GM23338 (cell line): ENCODE measurements at regions not wholly inside any gene's neighbourhood (a gene's known extent, or its start where the extent isn't known, plus 50 kb on each side); places are given as distances from the start of the nearest gene placed in this dataset.

ENCODE experiments used
- ATAC-seq: fragments of 200-7000 bp; cut with Tn5 transposase; 3 replicates; pipeline ENCODE4 v1.9.1; 2020
- DNase-seq: peaks from one replicate; pipeline ENCODE4 v3.0.0-alpha.2; 2015; ENCODE audit warnings: low spot score
- H2AFZ ChIP-seq: fragments of 200-600 bp; sonication (generic); 2 replicates; pipeline ENCODE4 v1.8.0; 2016; ENCODE audit warnings: antibody characterized with exemption, mild to moderate bottlenecking, moderate library complexity
- H3F3A ChIP-seq: fragments of 200-600 bp; sonication (generic); replicated peaks from 2 replicates; pipeline ENCODE4 v1.8.0; 2017; ENCODE audit warnings: antibody characterized with exemption, mixed run types, low read depth
- H3K27ac ChIP-seq: fragments of 200-600 bp; sonication (generic); 2 replicates; pipeline ENCODE4 v1.6.1; 2016; ENCODE audit warnings: low read depth
- H3K27me3 ChIP-seq: fragments of 200-600 bp; sonication (generic); 2 replicates; pipeline ENCODE4 v1.8.0; 2016; ENCODE audit warnings: mild to moderate bottlenecking, mixed run types, moderate library complexity; ENCODE audit not compliant: insufficient read depth
- H3K36me3 ChIP-seq: fragments of 200-600 bp; sonication (generic); 2 replicates; pipeline ENCODE4 v1.8.0; 2016; ENCODE audit warnings: mild to moderate bottlenecking; ENCODE audit not compliant: insufficient read depth
- H3K4me1 ChIP-seq: fragments of 200-600 bp; sonication (generic); 2 replicates; pipeline ENCODE4 v1.8.0; 2016; ENCODE audit warnings: mild to moderate bottlenecking, moderate library complexity; ENCODE audit not compliant: insufficient read depth
- H3K4me2 ChIP-seq: fragments of 200-600 bp; sonication (generic); 2 replicates; pipeline ENCODE4 v1.7.1; 2017; ENCODE audit warnings: mixed run types
- H3K4me3 ChIP-seq: fragments of 200-600 bp; sonication (generic); 2 replicates; pipeline ENCODE4 v1.6.1; 2016; ENCODE audit warnings: mixed run types
- H3K79me2 ChIP-seq: fragments of 200-600 bp; sonication (generic); replicated peaks from 2 replicates; pipeline ENCODE4 v1.8.0; 2017; ENCODE audit warnings: mild to moderate bottlenecking; ENCODE audit not compliant: insufficient read depth
- H3K9me2 ChIP-seq: fragments of 200-600 bp; sonication (generic); 2 replicates; pipeline ENCODE4 v1.8.0; 2017; ENCODE audit not compliant: insufficient read depth
- H4K20me1 ChIP-seq: fragments of 200-600 bp; sonication (generic); replicated peaks from 2 replicates; pipeline ENCODE4 v1.8.0; 2017; ENCODE audit warnings: mild to moderate bottlenecking; ENCODE audit not compliant: insufficient read depth
- H3K27ac Mint-ChIP-seq: 2 replicates; pipeline ENCODE4 v1.8.0; 2020; ENCODE audit warnings: inconsistent platforms, mild to moderate bottlenecking, moderate library complexity, mixed read lengths
- H3K27me3 Mint-ChIP-seq: 3 replicates; pipeline ENCODE4 v1.8.0; 2022; ENCODE audit warnings: low read depth, mild to moderate bottlenecking, moderate library complexity, mixed read lengths, inconsistent platforms; ENCODE audit not compliant: insufficient read depth, poor library complexity
- H3K36me3 Mint-ChIP-seq: 3 replicates; pipeline ENCODE4 v1.8.0; 2021; ENCODE audit warnings: low read depth, mild to moderate bottlenecking, inconsistent platforms, moderate library complexity, mixed read lengths
- H3K4me1 Mint-ChIP-seq: 3 replicates; pipeline ENCODE4 v1.8.0; 2020; ENCODE audit warnings: mild to moderate bottlenecking, inconsistent platforms, mixed read lengths
- H3K4me3 Mint-ChIP-seq: 3 replicates; pipeline ENCODE4 v1.8.0; 2021; ENCODE audit warnings: moderate library complexity, mild to moderate bottlenecking, inconsistent platforms, mixed read lengths
- H3K9me3 Mint-ChIP-seq: 3 replicates; pipeline ENCODE4 v1.8.0; 2020; ENCODE audit warnings: moderate library complexity, mild to moderate bottlenecking, inconsistent platforms, mixed read lengths
- CREB1 ChIP-seq: fragments of 250-450 bp; sonication (Bioruptor Pico); IDR thresholded peaks from 2 replicates; pipeline ENCODE4 v1.5.0; 2020; ENCODE audit warnings: low read depth, mild to moderate bottlenecking, moderate library complexity
- CTCF ChIP-seq, 2 experiments: fragments of 200-600 bp in 1 of 2; sonication (generic) in 1 of 2; conservative IDR thresholded peaks; 2 replicates each; pipeline versions ENCODE4 v1.5.1 to v1.6.1; 2016 to 2017; ENCODE audit warnings: antibody characterized with exemption in 2 of 2, low read depth in 2 of 2, mild to moderate bottlenecking in 2 of 2, moderate library complexity in 1 of 2
- ETS1 ChIP-seq: IDR thresholded peaks from 2 replicates; pipeline ENCODE4 v1.6.1; 2016; ENCODE audit warnings: antibody characterized with exemption
- EZH2 ChIP-seq: fragments of 200-600 bp; sonication (generic); IDR thresholded peaks from one replicate; pipeline ENCODE4 v1.8.0; 2017; ENCODE audit warnings: antibody characterized with exemption, mild to moderate bottlenecking, low read depth; ENCODE audit not compliant: unreplicated experiment
- EZH2phosphoT487 ChIP-seq: fragments of 200-600 bp; sonication (generic); IDR thresholded peaks from one replicate; pipeline ENCODE4 v1.8.1; 2018; ENCODE audit warnings: antibody characterized with exemption; ENCODE audit not compliant: unreplicated experiment
- JUNB ChIP-seq: IDR thresholded peaks from one replicate; pipeline ENCODE4 v1.6.1; 2016; ENCODE audit warnings: antibody characterized with exemption; ENCODE audit not compliant: unreplicated experiment
- NANOG ChIP-seq: IDR thresholded peaks from 2 replicates; pipeline ENCODE4 v1.6.1; 2016; ENCODE audit warnings: antibody characterized with exemption, borderline replicate concordance
- POLR2AphosphoS5 ChIP-seq: IDR thresholded peaks from 2 replicates; pipeline ENCODE4 v1.6.1; 2016; ENCODE audit warnings: antibody characterized with exemption, low read depth
- REST ChIP-seq: IDR thresholded peaks from one replicate; pipeline ENCODE4 v1.6.1; 2018; ENCODE audit warnings: antibody characterized with exemption; ENCODE audit not compliant: unreplicated experiment
- STAT1 ChIP-seq: IDR thresholded peaks from one replicate; pipeline ENCODE4 v1.6.1; 2016; ENCODE audit warnings: antibody characterized with exemption; ENCODE audit not compliant: unreplicated experiment
- ZNF114 ChIP-seq: fragments of 250-450 bp; sonication (Bioruptor Pico); IDR thresholded peaks from 2 replicates; pipeline ENCODE4 v1.5.0; 2020; ENCODE audit warnings: mild to moderate bottlenecking, moderate library complexity
- ZNF331 ChIP-seq: fragments of 250-450 bp; sonication (Bioruptor Pico); IDR thresholded peaks from 2 replicates; pipeline ENCODE4 v1.5.0; 2020; ENCODE audit warnings: low read depth, mild to moderate bottlenecking, moderate library complexity
- ZNF462 ChIP-seq: fragments of 250-450 bp; sonication (Bioruptor Pico); IDR thresholded peaks from 2 replicates; pipeline ENCODE4 v1.5.0; 2020; ENCODE audit warnings: mild to moderate bottlenecking, moderate library complexity

GRCh38 chr3:62986061-62986460, 110.8 kb upstream of the CADPS start:
- H4K20me1 ChIP-seq = no peaks in the 10 kb centered on the region
- no peak for DNase-seq
- Mint-ChIP-seq H3K4me3 (no peak overlapping the region), H3K36me3 (peaks cover 13% of the 10 kb centered on the region; the same call in 2 of the 3 replicates), H3K4me1 (peaks cover 52% of the 10 kb centered on the region), H3K27ac (no peak overlapping the region), H3K27me3 (no peaks in the 10 kb centered on the region), H3K9me3 (no peaks in the 10 kb centered on the region)
- no peak for ATAC-seq
- H3K4me3 ChIP-seq = no peak overlapping the region
- 0 out of 2 replicates have a peak, but pooled peaks cover 3% of the 10 kb centered on the region for H3K9me2 ChIP-seq
- H3K4me1 ChIP-seq = peaks cover 18% of the 10 kb centered on the region; the same call in 1 of the 2 replicates
- H3K79me2 ChIP-seq = no peaks in the 10 kb centered on the region
- no peak overlapping the region for H3K4me2 ChIP-seq
- TF ChIP-seq ZNF331 (no peak), ZNF462 (CRISPR knock-in tag) (no peak), EZH2 (no peak), STAT1 (no peak), EZH2phosphoT487 (no peak), ETS1 (no peak), POLR2AphosphoS5 (no peak), CTCF (conservative IDR thresholded peaks at IDR 0.05; ENCODE audit: low read depth in 2 of 2) (no peak), ZNF114 (CRISPR knock-in tag) (no peak), JUNB (no peak), CREB1 (CRISPR knock-in tag) (no peak), REST (no peak), NANOG (no peak)
- no peak overlapping the region for H3K27ac ChIP-seq
- H3K36me3 ChIP-seq = no peaks in the 10 kb centered on the region; the same call in 1 of the 2 replicates
- H3F3A ChIP-seq = no peaks in the 10 kb centered on the region
- no peak overlapping the region for H2AFZ ChIP-seq
- H3K27me3 ChIP-seq = no peaks in the 10 kb centered on the region
